Left ventricle myocardium inferior (tissue), 1 donor: ENCODE measurements at regions not wholly inside any gene's neighbourhood (a gene's known extent, or its start where the extent isn't known, plus 50 kb on each side); places are given as distances from the start of the nearest gene placed in this dataset.

Experiments used
- DNase-seq: peaks from one replicate; pipeline ENCODE4 v3.0.0-alpha.2; 2020
- H3K27ac ChIP-seq: fragments of 200-600 bp; replicated peaks from 2 replicates; pipeline ENCODE4 v1.8.0; 2021
- H3K27me3 ChIP-seq: fragments of 200-600 bp; 2 replicates; pipeline ENCODE4 v1.8.0; 2021; ENCODE audit warnings: low read depth
- H3K36me3 ChIP-seq: fragments of 200-600 bp; 2 replicates; pipeline ENCODE4 v1.8.0; 2021
- H3K4me1 ChIP-seq: fragments of 200-600 bp; 2 replicates; pipeline ENCODE4 v1.8.0; 2021
- H3K4me3 ChIP-seq: fragments of 200-600 bp; 2 replicates; pipeline ENCODE4 v1.8.0; 2021; ENCODE audit warnings: mild to moderate bottlenecking, moderate library complexity
- H3K9me3 ChIP-seq: fragments of 200-600 bp; replicated peaks from 2 replicates; pipeline ENCODE4 v1.8.0; 2021
- CTCF ChIP-seq: fragments of 200-600 bp; IDR thresholded peaks from 2 replicates; pipeline ENCODE4 v1.8.0; 2021; ENCODE audit warnings: antibody characterized with exemption, mild to moderate bottlenecking, borderline replicate concordance
- intact Hi-C: fragments of 100-400 bp; cut with micrococcal nuclease; formaldehyde crosslinking; loops from one replicate; pipeline ENCODE4 v1.11.0; 2022
- donor health status: DM: no; HTN: yes; CAD: no; lungs with severe emphysema.

- Histone ChIP-seq H3K27me3 (no peaks in the 10 kb centered on the region), H3K4me3 (no peak overlapping the region), H3K36me3 (no peaks in the 10 kb centered on the region), H3K4me1 (peaks cover 11% of the 10 kb centered on the region), H3K9me3 (peaks cover 18% of the 10 kb centered on the region), H3K27ac (no peak overlapping the region)
- intact Hi-C loops = no loop called here
- TF ChIP-seq CTCF = no peak
- no peak for DNase-seq
Measured at GRCh38 chr16:14345512-14346115, 274.5 kb downstream of the MRTFB start.

- Histone ChIP-seq H3K36me3 (no peaks in the 10 kb centered on the region), H3K4me1 (peaks cover 11% of the 10 kb centered on the region), H3K4me3 (no peak overlapping the region), H3K9me3 (peaks cover 18% of the 10 kb centered on the region), H3K27ac (no peak overlapping the region), H3K27me3 (no peaks in the 10 kb centered on the region)
- DNase-seq = no peak
- intact Hi-C loops = no loop called here
- no peak for TF ChIP-seq CTCF
Measured at GRCh38 chr16:14344945-14345344, 273.8 kb downstream of the MRTFB start.

- peaks cover 11% of the 10 kb centered on the region for H3K4me1 ChIP-seq
- no peak overlapping the region for H3K4me3 ChIP-seq
- H3K27me3 ChIP-seq = no peaks in the 10 kb centered on the region
- DNase-seq = no peak
- no peak for TF ChIP-seq CTCF
- peaks cover 18% of the 10 kb centered on the region for H3K9me3 ChIP-seq
- no peaks in the 10 kb centered on the region for H3K36me3 ChIP-seq
- intact Hi-C loops = no loop called here
- no peak overlapping the region for H3K27ac ChIP-seq
Measured at GRCh38 chr16:14344292-14344691, 273.2 kb downstream of the MRTFB start.

GRCh38 chr16:14341324-14342225 lies 270.5 kb downstream of the MRTFB start:
- Histone ChIP-seq H3K9me3 (peaks cover 14% of the 10 kb centered on the region), H3K36me3 (no peaks in the 10 kb centered on the region), H3K27ac (no peak overlapping the region), H3K27me3 (no peaks in the 10 kb centered on the region), H3K4me1 (peaks cover 8% of the 10 kb centered on the region), H3K4me3 (no peak overlapping the region)
- no peak for DNase-seq
- TF ChIP-seq CTCF = no peak
- intact Hi-C loops = no loop called here

GRCh38 chr16:14339694-14340093 lies 268.6 kb downstream of the MRTFB start:
- Histone ChIP-seq H3K9me3 (peaks cover 5% of the 10 kb centered on the region), H3K27ac (no peak overlapping the region), H3K27me3 (no peaks in the 10 kb centered on the region), H3K36me3 (no peaks in the 10 kb centered on the region), H3K4me3 (no peak overlapping the region), H3K4me1 (peaks cover under 1% of the 10 kb centered on the region)
- no peak for DNase-seq
- TF ChIP-seq CTCF = no peak
- intact Hi-C loops = no loop called here
